GM12801 (cell line): ENCODE measurements at regions not wholly inside any gene's neighbourhood (a gene's known extent, or its start where the extent isn't known, plus 50 kb on each side); places are given as distances from the start of the nearest gene placed in this dataset.

Experiments used
- TF ChIP-seq, protein P1 (sequence below): IDR thresholded peaks from one replicate; pipeline ENCODE4 v1.5.1; 2011; ENCODE audit warnings: control low read depth; ENCODE audit not compliant: insufficient read length; ENCODE audit errors: extremely low read depth

DNA sequence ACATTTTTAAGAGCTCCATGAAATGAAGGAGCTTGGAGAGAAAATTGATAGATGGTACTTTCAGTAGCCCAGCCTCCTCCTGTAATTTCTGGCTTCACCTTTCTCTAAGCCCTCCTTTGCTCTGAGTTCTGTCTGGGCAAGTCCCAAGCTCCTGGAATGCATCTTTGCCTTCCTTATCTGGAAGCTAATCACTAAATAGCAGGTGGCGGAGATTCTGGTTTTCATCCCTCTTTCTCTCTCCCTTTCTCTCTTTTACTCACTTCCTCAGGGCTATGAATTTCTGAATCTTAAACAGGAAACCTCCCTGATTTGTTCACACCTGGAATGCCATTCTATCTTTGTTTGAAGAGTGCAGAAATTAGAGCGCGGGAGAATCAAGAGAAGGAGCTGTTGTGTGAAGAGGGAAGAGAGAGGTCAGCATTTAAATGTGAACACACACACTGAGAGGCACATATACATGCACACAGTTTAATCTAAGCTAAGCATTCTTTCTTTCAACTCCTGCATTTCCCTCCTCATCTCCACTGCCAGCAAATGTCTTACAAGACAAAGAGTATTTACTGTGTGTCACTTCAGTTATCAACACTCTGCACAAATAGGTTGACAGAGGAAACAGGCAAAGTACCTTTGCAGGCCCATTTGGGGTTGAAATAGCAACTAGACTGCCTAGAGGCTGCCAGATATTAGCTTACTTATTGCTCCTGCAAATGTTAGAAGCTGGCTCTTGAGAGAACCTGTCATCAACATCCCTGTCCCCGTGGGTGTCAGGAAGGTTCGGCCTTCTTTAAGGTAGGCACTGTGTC is 199.4 kb upstream of the CAMK1G start:
- TF ChIP-seq, protein P1, sequence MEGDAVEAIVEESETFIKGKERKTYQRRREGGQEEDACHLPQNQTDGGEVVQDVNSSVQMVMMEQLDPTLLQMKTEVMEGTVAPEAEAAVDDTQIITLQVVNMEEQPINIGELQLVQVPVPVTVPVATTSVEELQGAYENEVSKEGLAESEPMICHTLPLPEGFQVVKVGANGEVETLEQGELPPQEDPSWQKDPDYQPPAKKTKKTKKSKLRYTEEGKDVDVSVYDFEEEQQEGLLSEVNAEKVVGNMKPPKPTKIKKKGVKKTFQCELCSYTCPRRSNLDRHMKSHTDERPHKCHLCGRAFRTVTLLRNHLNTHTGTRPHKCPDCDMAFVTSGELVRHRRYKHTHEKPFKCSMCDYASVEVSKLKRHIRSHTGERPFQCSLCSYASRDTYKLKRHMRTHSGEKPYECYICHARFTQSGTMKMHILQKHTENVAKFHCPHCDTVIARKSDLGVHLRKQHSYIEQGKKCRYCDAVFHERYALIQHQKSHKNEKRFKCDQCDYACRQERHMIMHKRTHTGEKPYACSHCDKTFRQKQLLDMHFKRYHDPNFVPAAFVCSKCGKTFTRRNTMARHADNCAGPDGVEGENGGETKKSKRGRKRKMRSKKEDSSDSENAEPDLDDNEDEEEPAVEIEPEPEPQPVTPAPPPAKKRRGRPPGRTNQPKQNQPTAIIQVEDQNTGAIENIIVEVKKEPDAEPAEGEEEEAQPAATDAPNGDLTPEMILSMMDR, result no peak

DNA sequence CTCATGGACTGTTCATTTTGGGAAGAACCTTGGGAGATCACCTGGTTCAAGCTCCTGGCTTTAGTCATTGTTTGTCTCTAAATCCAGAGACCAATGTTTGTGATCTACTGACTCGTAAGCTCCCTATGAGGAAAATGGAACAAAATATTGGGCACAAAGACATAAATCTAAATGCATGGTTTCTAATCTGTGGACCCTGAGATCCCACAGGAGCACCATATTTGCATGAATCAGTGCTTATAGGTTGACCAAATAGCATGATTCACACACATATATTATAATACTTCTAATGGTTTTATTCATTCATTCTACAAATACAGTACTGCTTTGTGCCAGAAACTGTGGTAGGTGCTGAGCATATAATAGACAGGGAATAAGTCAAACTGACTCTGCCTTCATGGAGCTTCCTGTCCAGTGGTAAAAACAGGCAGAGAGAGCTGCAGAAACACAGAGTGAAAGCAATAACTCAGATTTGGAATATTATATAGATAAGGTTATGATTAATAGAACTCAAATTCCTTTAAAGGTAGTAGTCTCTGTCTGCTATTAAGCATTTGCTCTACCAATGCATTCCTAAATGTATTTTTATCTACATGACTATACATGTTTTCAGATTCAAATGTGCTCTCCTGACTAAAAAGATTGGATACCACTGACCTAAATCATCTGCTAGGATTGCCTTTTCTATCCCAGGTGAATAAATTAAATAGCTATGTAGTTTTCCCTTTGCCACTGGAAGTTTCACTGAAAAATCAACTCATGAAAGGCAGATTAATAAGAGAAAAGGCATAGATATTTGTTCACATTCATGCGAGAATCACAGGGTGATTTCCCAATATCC is 198.6 kb upstream of the CAMK1G start:
- TF ChIP-seq, protein P1, result no peak

DNA sequence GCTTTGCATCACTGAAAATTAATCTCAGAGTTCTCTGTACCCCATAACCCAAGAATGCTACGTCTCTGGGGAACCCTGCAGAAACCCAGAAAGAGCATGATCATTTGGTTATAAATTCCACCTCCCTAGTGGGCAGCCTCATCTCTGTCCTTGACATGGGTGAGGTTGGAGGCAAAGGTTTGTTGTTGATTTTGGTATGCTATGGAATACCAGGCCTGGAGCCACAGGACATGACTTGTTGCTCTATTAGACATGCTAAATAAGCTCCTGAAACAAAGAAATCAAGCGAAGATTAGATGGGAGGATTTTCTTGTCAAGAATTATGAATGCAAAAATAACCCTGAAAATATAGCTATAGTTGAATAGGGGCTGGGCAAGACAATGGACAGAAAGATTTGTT is 197.4 kb upstream of the CAMK1G start:
- TF ChIP-seq, protein P1, result no peak

DNA sequence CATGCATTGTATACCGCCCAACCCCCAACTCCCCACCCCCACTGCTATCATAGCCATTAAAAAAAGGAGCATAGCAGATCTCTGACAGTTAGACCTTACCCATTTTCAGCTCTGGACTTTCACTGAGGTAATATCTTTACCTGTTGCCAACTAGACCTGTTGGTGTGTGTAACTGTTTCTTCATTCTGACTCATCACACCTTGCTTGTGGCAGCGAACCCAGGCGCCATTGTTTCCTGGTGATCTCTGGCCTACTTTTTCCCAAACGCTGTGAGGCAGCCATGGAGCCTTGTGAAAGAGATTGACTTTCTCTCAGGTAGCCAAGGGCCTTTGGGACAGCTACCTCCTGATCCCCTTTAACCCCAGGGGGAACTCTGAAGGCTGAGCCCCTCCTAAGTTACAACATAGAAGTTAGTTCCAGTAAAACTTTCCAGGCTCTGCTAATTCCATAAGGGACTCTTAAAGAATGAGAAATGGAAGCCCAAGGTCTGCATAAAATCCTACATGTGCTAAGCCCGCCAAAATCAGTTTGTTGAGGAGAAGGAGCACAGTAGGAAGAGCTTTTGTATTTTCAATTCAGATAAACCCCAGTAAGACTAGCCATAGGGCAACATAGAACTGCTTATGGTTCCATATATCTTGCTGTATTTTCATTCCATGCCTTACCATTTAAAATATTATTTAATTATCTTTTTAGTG is 196.1 kb upstream of the CAMK1G start:
- TF ChIP-seq, protein P1, result no peak

DNA sequence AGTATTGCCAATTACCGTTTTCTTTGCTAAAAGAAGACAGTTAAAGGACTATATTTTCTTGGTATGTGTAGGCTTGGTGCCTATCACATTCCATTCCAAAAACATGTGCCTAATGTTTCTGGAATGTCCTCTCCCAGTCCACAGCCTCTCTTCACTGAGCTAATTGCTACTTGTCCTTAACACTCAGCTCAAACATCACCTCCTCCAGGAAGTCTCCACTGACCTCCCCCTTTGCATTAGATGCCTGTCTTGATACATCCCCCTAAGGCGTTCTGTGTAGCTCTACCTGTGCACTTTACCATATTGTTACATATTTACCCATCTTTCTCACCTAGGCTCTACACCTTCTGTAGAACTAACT is 195.6 kb upstream of the CAMK1G start:
- TF ChIP-seq, protein P1, result no peak

DNA sequence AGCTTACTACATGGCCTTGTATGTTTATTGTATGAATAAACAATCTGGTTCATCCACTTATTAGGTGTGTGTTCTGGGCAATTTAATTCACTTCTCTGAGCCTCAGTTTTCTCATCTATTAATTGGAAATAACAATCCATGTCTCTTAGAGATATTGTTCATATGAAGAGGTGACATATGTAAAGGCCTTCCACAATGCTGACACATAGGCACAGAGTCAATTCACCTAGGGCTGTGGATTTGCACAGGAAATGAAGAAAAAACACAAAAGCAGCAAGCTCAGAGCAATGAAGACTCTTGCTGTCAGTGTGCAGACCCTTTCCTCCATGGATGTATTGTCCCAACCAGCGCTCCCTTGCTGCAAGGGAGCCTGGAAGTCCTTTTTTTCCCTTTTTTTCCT is 195.2 kb upstream of the CAMK1G start:
- TF ChIP-seq, protein P1, result no peak

DNA sequence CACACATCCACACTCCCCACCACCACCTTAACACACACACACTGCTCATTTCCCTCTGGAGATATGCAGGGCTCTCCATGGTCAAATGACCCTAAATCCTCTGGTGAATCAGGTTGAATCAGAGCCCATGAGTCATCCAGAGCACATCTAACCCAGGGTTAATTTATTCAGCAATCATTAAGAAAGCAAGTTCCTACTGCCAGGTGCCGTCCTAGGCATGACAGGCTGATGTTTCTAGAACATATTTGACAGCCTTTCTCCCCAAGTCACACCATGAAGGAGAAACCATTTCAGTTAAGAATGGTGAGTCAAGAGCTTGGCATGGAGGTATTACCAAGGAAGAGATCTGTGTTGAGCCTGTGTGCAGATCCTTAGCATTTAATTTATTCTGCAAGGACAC is 194.3 kb upstream of the CAMK1G start:
- TF ChIP-seq, protein P1, result no peak
